Sigmoid colon (tissue), 4 donors: ENCODE measurements at regions not wholly inside any gene's neighbourhood (a gene's known extent, or its start where the extent isn't known, plus 50 kb on each side); places are given as distances from the start of the nearest gene placed in this dataset.

ENCODE experiments used
- POLR2A ChIP-seq, 2 donors: fragments of 450-650 bp; IDR thresholded peaks; one replicate each; pipeline ENCODE4 v1.6.1; 2016; ENCODE audit warnings: antibody characterized with exemption in 2 of 2, mild to moderate bottlenecking in 2 of 2, moderate library complexity in 2 of 2
- POLR2AphosphoS5 ChIP-seq, 4 donors: sonication (generic); formaldehyde crosslinking; IDR thresholded peaks; one replicate each; pipeline ENCODE4 v1.6.1; 2017; ENCODE audit warnings: antibody characterized with exemption in 4 of 4

DNA sequence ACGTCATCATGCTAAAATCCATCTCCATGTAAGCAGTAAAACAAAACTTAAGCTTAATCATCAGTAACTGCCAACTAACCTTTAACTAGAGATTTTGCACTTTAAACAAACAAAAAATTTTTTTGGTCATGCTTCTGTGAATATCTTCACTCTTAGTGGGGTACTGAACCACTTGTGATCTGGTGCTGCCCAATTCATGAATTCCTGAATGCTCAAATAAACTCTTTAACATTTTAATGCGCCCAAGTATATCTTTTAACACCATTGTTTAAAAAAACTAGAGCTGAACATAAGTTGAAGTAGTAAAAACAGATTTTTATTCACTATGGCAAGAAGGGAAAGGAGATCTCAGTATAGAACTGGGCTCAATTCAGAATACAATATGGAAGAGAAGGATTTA, 196.9 kb upstream of the USP24 start:
- no peak for TF ChIP-seq POLR2A (IDR thresholded peaks at IDR 0.05)
- TF ChIP-seq POLR2AphosphoS5 (IDR thresholded peaks at IDR 0.05), result no peak
